Gastroesophageal sphincter (tissue), 3 donors: ENCODE measurements at regions not wholly inside any gene's neighbourhood (a gene's known extent, or its start where the extent isn't known, plus 50 kb on each side); places are given as distances from the start of the nearest gene placed in this dataset.

Experiments used
- CTCF ChIP-seq, 4 experiments: fragments of 200-600 bp in 2 of 4; fragments of 450-650 bp in 2 of 4; sonication (generic) in 1 of 4; IDR thresholded peaks; one replicate each; pipeline ENCODE4 v1.5.1; 2017 to 2019; ENCODE audit warnings: antibody characterized with exemption in 4 of 4, mild to moderate bottlenecking in 2 of 4, moderate library complexity in 2 of 4
- POLR2A ChIP-seq, 2 donors: fragments of 450-650 bp; IDR thresholded peaks; one replicate each; pipeline ENCODE4 v1.6.1; 2017; ENCODE audit warnings: antibody characterized with exemption in 2 of 2, mild to moderate bottlenecking in 2 of 2, moderate library complexity in 1 of 2
- POLR2AphosphoS5 ChIP-seq: sonication (generic); formaldehyde crosslinking; IDR thresholded peaks from one replicate; pipeline ENCODE4 v1.6.1; 2017; ENCODE audit warnings: antibody characterized with exemption

GRCh38 chr10:78604721-78605120 lies 464.0 kb upstream of the ZMIZ1 start:
- TF ChIP-seq CTCF (IDR thresholded peaks at IDR 0.05) (no peak), POLR2A (IDR thresholded peaks at IDR 0.05) (no peak), POLR2AphosphoS5 (no peak)
